Activated CD8-positive, alpha-beta memory T cell treated with anti-CD3 and anti-CD28 coated beads, Interleukin-2, amount 10 ng/mL, durations not matched to agents 7 days and 5 days (primary cell): ENCODE measurements at regions not wholly inside any gene's neighbourhood (a gene's known extent, or its start where the extent isn't known, plus 50 kb on each side); places are given as distances from the start of the nearest gene placed in this dataset.

Experiments used
- ATAC-seq: fragments of 150-1000 bp; cut with Tn5 transposase; one replicate; pipeline ENCODE4 v1.10.0; 2021; ENCODE audit warnings: moderate library complexity
- CTCF ChIA-PET: fragments of 350-600 bp; sonication (Branson Sonifier 250); formaldehyde crosslinking; loops from one replicate; lab custom pipeline; 2021; ENCODE audit warnings: antibody characterized with exemption; lab: Charles Lee
- DNase-seq: peaks from one replicate; pipeline ENCODE4 v3.0.0-alpha.2; 2020
- H3K27ac Mint-ChIP-seq: one replicate; pipeline ENCODE4 v1.8.0; 2021; ENCODE audit warnings: mild to moderate bottlenecking, mixed read lengths
- H3K27me3 Mint-ChIP-seq: one replicate; pipeline ENCODE4 v1.8.0; 2021; ENCODE audit warnings: mixed read lengths
- H3K36me3 Mint-ChIP-seq: one replicate; pipeline ENCODE4 v1.8.0; 2021; ENCODE audit warnings: mild to moderate bottlenecking, mixed read lengths
- H3K4me1 Mint-ChIP-seq: one replicate; pipeline ENCODE4 v1.8.0; 2021; ENCODE audit warnings: mixed read lengths
- H3K4me3 Mint-ChIP-seq: one replicate; pipeline ENCODE4 v1.8.0; 2021; ENCODE audit warnings: mild to moderate bottlenecking, moderate library complexity, mixed read lengths
- H3K9me3 Mint-ChIP-seq: one replicate; pipeline ENCODE4 v1.8.0; 2022; ENCODE audit warnings: low read depth, mixed read lengths

DNA sequence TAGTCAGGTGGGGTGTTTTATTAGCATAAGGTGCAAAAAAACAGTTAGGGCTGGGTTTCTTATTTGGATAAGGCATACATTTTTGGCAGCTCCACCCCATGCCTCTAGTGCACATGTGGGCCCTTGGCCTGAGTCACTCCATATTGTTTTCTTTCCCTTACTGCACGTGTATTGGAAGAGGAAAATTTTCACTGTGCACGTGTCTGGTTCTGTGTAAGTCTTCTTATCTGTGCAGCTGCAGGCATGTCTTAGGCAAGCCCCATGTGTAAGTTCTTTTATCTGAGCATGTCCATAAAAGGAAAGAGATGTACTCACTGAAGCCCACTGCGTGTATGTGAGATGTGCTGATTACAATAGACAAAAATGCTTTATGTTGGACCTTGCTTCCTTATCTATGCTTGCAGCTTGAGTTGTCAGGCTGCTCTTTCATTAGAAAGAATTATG, 540.3 kb upstream of the IGFBP3 start:
- Mint-ChIP-seq H3K9me3 (peaks cover 9% of the 10 kb centered on the region), H3K27ac (no peak overlapping the region), H3K4me1 (no peaks in the 10 kb centered on the region), H3K4me3 (no peak overlapping the region), H3K27me3 (no peaks in the 10 kb centered on the region), H3K36me3 (no peaks in the 10 kb centered on the region)
- no peak for DNase-seq
- CTCF ChIA-PET, result no interaction called here
- ATAC-seq, result no peak

DNA sequence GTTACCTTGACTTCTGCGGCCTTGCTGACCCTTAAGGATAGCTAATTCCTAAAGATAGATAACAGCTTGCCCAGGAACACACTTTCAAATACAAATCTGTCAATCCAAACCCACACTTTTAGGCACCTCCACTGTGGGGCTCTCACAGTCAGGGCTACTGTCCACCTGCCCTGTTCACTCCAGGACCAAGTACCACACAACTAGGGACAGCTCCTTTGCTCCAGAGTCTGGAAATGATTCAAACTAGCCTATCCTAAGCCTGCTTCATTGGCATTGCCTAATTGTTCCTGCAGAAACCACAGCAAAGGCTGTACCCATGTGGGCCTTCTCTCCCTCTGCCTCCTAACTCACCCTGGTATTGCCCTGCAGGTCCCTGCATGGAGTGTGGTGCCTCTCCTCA, 538.9 kb upstream of the IGFBP3 start:
- CTCF ChIA-PET, result no interaction called here
- H3K36me3 Mint-ChIP-seq, result no peaks in the 10 kb centered on the region
- no peak overlapping the region for H3K27ac Mint-ChIP-seq
- DNase-seq, result no peak
- ATAC-seq, result no peak
- H3K4me1 Mint-ChIP-seq, result no peaks in the 10 kb centered on the region
- H3K4me3 Mint-ChIP-seq, result no peak overlapping the region
- no peaks in the 10 kb centered on the region for H3K27me3 Mint-ChIP-seq
- H3K9me3 Mint-ChIP-seq, result peaks cover 9% of the 10 kb centered on the region

DNA sequence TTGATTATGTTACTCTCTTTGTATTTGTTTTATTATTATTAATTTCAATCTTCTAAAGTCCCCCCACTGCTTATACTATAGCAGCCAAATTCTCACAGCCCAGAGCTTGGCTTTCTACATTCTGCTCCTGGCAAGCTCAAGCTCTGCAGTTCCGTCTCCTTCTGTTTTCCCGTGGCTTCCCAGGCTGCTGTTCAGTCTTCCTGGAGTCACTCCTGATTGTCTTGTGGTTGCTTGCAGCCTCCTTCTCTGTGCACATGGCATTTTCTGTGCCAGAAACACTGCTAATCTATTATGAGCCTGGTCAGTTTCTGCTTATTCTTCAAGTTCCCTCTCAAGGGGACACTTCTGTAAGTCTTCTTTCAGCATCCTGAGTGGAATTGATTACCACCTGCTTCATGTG, 533.7 kb upstream of the IGFBP3 start:
- no peaks in the 10 kb centered on the region for H3K4me1 Mint-ChIP-seq
- peaks cover 11% of the 10 kb centered on the region for H3K9me3 Mint-ChIP-seq
- H3K36me3 Mint-ChIP-seq, result no peaks in the 10 kb centered on the region
- DNase-seq (no peak), ATAC-seq (no peak)
- CTCF ChIA-PET, result no interaction called here
- no peak overlapping the region for H3K4me3 Mint-ChIP-seq
- no peak overlapping the region for H3K27ac Mint-ChIP-seq
- H3K27me3 Mint-ChIP-seq, result no peaks in the 10 kb centered on the region

DNA sequence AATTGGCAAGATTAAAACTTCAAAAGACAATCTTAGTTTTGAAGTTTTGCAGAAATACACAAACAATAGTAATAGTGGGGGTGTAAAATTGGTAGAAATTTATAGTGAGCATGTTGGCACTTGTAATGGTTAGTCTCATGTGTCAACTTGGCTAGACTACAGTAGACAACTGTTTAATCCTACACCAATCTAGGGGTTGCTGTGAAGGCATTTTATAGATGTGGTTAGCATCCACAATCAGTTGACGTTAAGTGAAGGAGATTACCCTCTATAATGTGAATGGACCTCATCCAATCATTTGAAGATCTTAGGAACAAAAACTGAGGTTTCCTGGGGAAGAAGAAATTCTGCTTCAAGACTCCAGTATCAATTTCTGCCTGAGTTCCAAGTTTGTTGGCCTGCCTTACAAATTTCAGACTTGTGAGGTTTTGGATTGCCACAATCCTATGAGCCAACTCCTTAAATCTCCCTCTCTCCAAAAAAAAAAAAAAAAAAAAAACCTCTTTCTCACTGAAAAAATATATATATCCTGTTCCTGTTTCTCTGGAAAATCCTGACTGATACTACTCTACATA, 531.6 kb upstream of the IGFBP3 start:
- H3K4me3 Mint-ChIP-seq, result no peak overlapping the region
- no peak overlapping the region for H3K27ac Mint-ChIP-seq
- CTCF ChIA-PET, result interaction anchor here (0.7 kb wide), 1 partner anchor 10 kb away, joined by 4 read pairs; no protein-coding TSS in a partner anchor
- no peaks in the 10 kb centered on the region for H3K36me3 Mint-ChIP-seq
- no peaks in the 10 kb centered on the region for H3K27me3 Mint-ChIP-seq
- ATAC-seq (no peak), DNase-seq (no peak)
- no peaks in the 10 kb centered on the region for H3K4me1 Mint-ChIP-seq
- H3K9me3 Mint-ChIP-seq, result peaks cover 18% of the 10 kb centered on the region

DNA sequence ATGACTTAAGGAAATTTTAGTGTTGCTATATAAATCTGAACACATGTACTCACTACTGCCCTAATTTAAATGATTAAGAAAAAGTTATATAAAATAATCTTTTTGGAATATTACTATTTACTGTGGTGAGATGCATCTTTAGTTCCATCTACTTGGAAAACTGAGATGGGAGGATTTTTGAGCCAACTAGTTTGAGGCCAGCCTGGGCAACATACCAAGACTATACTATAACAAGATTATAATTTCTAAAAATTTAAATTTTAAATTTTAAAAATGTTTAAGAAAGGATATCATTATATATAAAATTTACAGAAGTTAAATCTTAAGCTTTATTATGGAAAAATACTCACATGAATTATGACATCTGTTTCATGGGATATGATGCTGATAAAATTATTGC, 530.8 kb upstream of the IGFBP3 start:
- Mint-ChIP-seq H3K27me3 (no peaks in the 10 kb centered on the region), H3K9me3 (peaks cover 18% of the 10 kb centered on the region), H3K27ac (no peak overlapping the region), H3K4me1 (no peaks in the 10 kb centered on the region), H3K36me3 (no peaks in the 10 kb centered on the region), H3K4me3 (no peak overlapping the region)
- CTCF ChIA-PET, result no interaction called here
- no peak for ATAC-seq
- no peak for DNase-seq

DNA sequence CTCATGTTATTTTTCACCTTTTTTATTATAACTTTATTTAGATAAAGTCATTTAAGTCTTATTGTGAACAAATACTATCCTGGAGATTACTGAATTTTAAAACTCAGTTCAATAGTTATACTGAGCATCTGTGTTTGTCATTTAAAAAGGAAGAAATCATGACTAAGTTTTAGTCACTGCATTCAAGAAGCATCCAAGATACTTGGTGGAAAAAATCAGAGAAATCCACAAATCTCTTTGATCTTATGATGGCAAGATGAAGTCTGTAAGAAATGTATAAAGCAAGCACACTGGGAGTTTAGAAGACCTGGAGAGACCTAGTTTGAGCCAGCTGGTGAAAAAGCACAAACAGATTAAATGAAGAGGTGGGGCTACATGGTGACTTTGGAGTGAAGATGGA, 529.8 kb upstream of the IGFBP3 start:
- Mint-ChIP-seq H3K4me1 (no peaks in the 10 kb centered on the region), H3K9me3 (peaks cover 22% of the 10 kb centered on the region), H3K27ac (no peak overlapping the region), H3K36me3 (no peaks in the 10 kb centered on the region), H3K4me3 (no peak overlapping the region), H3K27me3 (no peaks in the 10 kb centered on the region)
- no peak for ATAC-seq
- DNase-seq, result no peak
- CTCF ChIA-PET, result no interaction called here

DNA sequence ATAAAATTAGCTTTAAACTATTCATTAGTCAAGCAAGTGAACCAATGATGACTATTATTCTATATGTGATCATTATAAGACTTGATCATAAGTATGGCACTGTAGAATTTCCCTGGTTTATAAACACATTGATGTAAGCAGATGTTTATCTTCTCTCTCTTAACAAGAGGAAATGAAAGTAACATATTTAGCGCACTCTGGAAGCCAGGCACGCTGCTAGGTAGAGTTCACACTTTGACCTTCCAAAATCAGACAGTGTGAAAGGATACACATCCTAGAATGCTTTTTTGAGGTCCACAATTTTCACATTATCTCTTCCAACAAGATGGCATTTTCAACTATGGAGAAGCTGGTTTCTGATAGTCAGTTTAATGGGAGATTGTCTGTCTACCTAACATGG, 529.4 kb upstream of the IGFBP3 start:
- no peak for DNase-seq
- H3K4me3 Mint-ChIP-seq, result no peak overlapping the region
- no peaks in the 10 kb centered on the region for H3K36me3 Mint-ChIP-seq
- ATAC-seq, result no peak
- no peaks in the 10 kb centered on the region for H3K4me1 Mint-ChIP-seq
- CTCF ChIA-PET, result no interaction called here
- H3K27ac Mint-ChIP-seq, result no peak overlapping the region
- no peaks in the 10 kb centered on the region for H3K27me3 Mint-ChIP-seq
- peaks cover 24% of the 10 kb centered on the region for H3K9me3 Mint-ChIP-seq

DNA sequence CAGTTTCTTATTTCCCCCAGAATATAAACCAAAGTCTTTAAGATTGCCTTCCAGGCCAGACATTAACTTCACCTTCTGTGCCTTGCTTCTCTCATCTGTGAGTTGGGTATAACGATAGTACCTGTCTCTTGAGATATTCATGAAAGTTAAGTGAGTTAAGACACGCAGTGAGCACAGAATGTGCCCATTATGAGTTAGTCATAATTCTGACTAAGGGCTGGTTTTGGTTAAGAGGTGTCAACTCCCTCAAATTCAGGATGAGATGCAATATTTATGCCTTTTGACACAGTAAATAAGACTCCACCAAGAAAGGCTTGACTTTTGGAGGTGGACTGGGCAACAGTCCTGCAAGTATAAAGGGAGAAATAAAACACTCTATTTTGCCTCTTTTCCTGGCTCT, 528.7 kb upstream of the IGFBP3 start:
- H3K27me3 Mint-ChIP-seq, result no peaks in the 10 kb centered on the region
- H3K9me3 Mint-ChIP-seq, result peaks cover 22% of the 10 kb centered on the region
- no peak overlapping the region for H3K27ac Mint-ChIP-seq
- H3K4me1 Mint-ChIP-seq, result no peaks in the 10 kb centered on the region
- no peak overlapping the region for H3K4me3 Mint-ChIP-seq
- no peaks in the 10 kb centered on the region for H3K36me3 Mint-ChIP-seq
- CTCF ChIA-PET, result no interaction called here
- no peak for DNase-seq
- no peak for ATAC-seq

DNA sequence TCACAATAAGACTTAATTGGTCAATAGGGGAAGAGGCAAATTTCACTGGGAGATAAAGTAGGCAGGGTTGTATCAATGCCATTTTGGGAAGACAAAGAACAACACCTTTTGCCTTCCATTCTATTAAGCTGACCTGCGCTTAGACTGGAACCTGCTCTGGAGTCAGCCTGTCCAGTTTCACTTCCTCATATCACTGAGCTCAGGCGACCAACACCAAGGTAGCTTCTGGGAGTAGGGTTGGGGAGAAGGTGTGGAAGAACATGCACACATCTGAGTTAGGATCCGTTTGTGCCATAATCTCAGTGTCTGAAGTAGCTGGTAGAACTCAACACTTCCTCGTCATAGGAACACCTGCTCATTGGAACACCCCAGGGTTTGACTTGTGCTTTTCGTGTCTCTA, 527.4 kb upstream of the IGFBP3 start:
- Mint-ChIP-seq H3K4me1 (no peaks in the 10 kb centered on the region), H3K4me3 (no peak overlapping the region), H3K27ac (no peak overlapping the region), H3K36me3 (no peaks in the 10 kb centered on the region), H3K27me3 (no peaks in the 10 kb centered on the region), H3K9me3 (peaks cover 16% of the 10 kb centered on the region)
- no peak for DNase-seq
- ATAC-seq, result no peak
- CTCF ChIA-PET, result no interaction called here

DNA sequence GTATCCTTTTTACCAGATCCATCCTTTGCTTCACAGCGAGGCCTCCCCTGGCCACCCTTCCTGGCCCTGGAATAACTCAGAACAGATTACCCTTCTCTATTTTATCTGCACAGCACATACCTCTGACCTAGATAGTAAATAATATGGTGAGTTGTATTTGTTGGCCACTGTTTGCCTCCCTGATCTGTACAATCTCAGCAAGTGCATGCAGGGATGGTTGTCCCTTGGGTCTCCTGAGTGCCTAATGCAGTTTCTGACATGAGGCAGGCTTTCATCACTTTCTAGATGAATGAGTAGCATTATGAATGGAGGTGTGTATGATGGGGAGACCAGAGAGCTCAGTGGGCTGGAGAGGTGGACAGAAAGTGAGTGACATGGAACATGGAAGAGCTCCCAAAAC, 525.1 kb upstream of the IGFBP3 start:
- Mint-ChIP-seq H3K36me3 (no peaks in the 10 kb centered on the region), H3K27ac (no peak overlapping the region), H3K4me3 (no peak overlapping the region), H3K27me3 (no peaks in the 10 kb centered on the region), H3K4me1 (no peaks in the 10 kb centered on the region), H3K9me3 (peaks cover 14% of the 10 kb centered on the region)
- DNase-seq (no peak), ATAC-seq (no peak)
- CTCF ChIA-PET, result no interaction called here

DNA sequence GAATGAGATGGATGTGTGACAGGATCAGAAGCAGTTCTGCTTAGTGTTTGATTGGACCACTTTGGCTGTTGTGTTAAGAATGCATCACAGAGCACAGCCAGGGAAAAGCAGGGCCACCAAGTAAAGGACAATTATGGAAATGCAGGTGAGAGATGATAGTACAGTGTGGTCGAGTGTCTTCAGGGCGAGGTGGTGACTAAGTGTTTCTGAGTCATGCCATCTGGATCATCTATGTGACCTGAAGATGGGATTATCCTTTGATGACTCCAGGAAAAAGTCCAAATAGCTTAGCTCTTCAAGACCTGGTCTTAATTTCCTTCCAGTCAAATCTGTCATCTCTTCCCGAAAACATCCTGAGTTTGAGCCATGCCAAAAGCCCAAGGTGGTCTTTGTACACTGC, 523.2 kb upstream of the IGFBP3 start:
- H3K27ac Mint-ChIP-seq, result no peak overlapping the region
- no peaks in the 10 kb centered on the region for H3K36me3 Mint-ChIP-seq
- ATAC-seq, result no peak
- H3K4me3 Mint-ChIP-seq, result no peak overlapping the region
- H3K4me1 Mint-ChIP-seq, result no peaks in the 10 kb centered on the region
- H3K27me3 Mint-ChIP-seq, result no peaks in the 10 kb centered on the region
- CTCF ChIA-PET, result no interaction called here
- DNase-seq, result no peak
- peaks cover 13% of the 10 kb centered on the region for H3K9me3 Mint-ChIP-seq

DNA sequence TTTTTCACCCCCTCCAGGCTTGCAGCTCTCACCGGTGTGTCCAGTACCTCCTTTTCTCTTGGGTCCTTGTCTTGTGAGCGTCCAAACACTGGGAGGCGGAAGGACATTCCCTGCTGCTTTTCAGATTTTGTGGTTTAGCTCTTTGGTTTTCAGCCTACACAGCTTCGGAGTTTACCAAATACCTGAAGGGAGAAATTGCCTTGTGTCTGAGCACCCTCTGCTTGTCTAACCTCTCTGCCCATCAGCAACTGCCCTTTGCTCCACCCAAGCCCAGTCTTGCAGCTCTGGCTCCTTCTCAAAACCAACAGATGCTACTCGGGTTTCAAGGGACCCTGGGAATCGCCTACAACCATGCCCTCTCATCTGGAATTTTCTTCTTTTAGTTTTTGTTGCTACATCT, 519.1 kb upstream of the IGFBP3 start:
- H3K4me3 Mint-ChIP-seq, result no peak overlapping the region
- no peaks in the 10 kb centered on the region for H3K36me3 Mint-ChIP-seq
- no peak for DNase-seq
- ATAC-seq, result no peak
- no peaks in the 10 kb centered on the region for H3K4me1 Mint-ChIP-seq
- H3K9me3 Mint-ChIP-seq, result peaks cover 3% of the 10 kb centered on the region
- H3K27ac Mint-ChIP-seq, result no peak overlapping the region
- H3K27me3 Mint-ChIP-seq, result no peaks in the 10 kb centered on the region
- CTCF ChIA-PET, result no interaction called here

DNA sequence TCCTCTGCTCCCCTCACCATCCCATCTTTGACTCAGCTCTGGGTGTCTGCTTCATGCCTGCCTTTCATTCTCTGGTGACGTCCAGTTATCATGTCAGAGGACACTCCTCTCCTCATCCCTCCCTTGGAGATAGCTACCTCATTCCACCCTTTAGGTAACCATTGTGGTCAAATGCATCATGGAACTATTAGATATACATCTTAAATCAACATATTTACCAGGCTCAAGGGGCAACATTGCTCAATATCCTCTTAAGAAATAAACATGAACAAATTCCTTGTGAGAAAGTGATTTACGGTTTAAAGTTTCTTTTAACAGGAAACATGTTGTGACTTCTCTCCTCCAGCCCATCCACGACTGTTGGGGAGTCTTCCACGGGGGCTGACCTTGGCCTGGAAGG, 511.6 kb upstream of the IGFBP3 start:
- ATAC-seq (no peak), DNase-seq (no peak)
- H3K9me3 Mint-ChIP-seq, result peaks cover 4% of the 10 kb centered on the region
- no peak overlapping the region for H3K4me3 Mint-ChIP-seq
- no peak overlapping the region for H3K27ac Mint-ChIP-seq
- H3K27me3 Mint-ChIP-seq, result no peaks in the 10 kb centered on the region
- no peaks in the 10 kb centered on the region for H3K4me1 Mint-ChIP-seq
- CTCF ChIA-PET, result no interaction called here
- H3K36me3 Mint-ChIP-seq, result no peaks in the 10 kb centered on the region

DNA sequence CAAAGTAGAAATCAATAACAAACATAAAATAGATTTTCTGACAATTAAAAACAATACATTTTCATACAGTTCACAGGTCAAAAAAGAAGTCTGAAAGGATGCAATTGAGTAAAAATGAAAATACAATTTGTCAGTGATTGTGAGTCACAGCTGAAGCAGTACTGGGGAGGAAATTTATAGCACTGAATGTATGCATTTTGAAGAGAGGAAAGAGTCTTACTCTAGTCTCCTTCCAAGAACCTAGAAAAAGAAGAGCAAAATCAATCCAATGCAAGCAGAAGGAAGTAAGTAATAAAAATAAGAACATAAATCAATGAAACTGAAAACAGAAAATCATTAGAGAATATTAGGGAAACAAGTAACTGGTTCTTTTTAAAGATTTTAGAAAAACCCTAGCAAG, 507.2 kb upstream of the IGFBP3 start:
- DNase-seq (no peak), ATAC-seq (no peak)
- CTCF ChIA-PET, result no interaction called here
- H3K27me3 Mint-ChIP-seq, result no peaks in the 10 kb centered on the region
- no peak overlapping the region for H3K4me3 Mint-ChIP-seq
- H3K4me1 Mint-ChIP-seq, result no peaks in the 10 kb centered on the region
- no peaks in the 10 kb centered on the region for H3K36me3 Mint-ChIP-seq
- H3K27ac Mint-ChIP-seq, result no peak overlapping the region
- peaks cover 4% of the 10 kb centered on the region for H3K9me3 Mint-ChIP-seq

DNA sequence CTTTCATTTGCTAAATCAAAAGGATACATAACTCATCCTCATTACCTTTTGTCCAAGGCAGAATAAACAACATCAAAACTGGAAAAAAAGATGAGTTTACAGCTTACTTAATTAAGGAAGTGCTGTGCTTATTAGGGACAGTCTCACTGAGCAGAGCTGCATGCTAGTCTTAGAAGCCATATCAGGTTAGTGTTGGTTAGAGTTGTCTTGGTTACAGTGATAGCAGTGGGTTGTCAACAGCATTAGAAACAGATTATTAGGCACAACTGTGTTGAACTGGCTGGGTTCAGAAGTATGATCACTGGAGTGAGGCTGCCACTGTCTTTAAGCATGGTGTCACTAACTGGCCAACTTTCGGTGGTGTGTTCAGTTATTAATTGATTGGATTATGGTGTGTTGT, 503.9 kb upstream of the IGFBP3 start:
- CTCF ChIA-PET, result no interaction called here
- Mint-ChIP-seq H3K36me3 (no peaks in the 10 kb centered on the region), H3K9me3 (no peaks in the 10 kb centered on the region), H3K4me3 (no peak overlapping the region), H3K27ac (no peak overlapping the region), H3K4me1 (no peaks in the 10 kb centered on the region), H3K27me3 (no peaks in the 10 kb centered on the region)
- no peak for DNase-seq
- ATAC-seq, result no peak
